ENCODE measurements at regions not wholly inside any gene's neighbourhood (a gene's known extent, or its start where the extent isn't known, plus 50 kb on each side); places are given as distances from the start of the nearest gene placed in this dataset.

- TF ChIP-seq CTCF (IDR thresholded peaks at IDR 0.05; ENCODE audit: control insufficient read depth, insufficient read depth, low read depth, low read length, missing control alignments): no peak
- DNase-seq (ENCODE audit: low read depth): peak; percentile 20
- no peak overlapping the region for H3K4me3 ChIP-seq (ENCODE audit: control insufficient read depth, low read depth, low read length)
Observed at GRCh38 chr5:110321117-110321516, 405.4 kb downstream of the TMEM232 start.

GRCh38 chr5:110323357-110323756, 403.1 kb downstream of the TMEM232 start:
- H3K4me3 ChIP-seq (ENCODE audit: control insufficient read depth, low read depth, low read length): no peak overlapping the region
- no peak for DNase-seq (ENCODE audit: low read depth)
- TF ChIP-seq CTCF (IDR thresholded peaks at IDR 0.05; ENCODE audit: control insufficient read depth, insufficient read depth, low read depth, low read length, missing control alignments): no peak

GRCh38 chr5:110323832-110324231, 402.6 kb downstream of the TMEM232 start:
- H3K4me3 ChIP-seq (ENCODE audit: control insufficient read depth, low read depth, low read length): no peak overlapping the region
- no peak for DNase-seq (ENCODE audit: low read depth)
- TF ChIP-seq CTCF (IDR thresholded peaks at IDR 0.05; ENCODE audit: control insufficient read depth, insufficient read depth, low read depth, low read length, missing control alignments): no peak

GRCh38 chr5:110324876-110325275, 401.6 kb downstream of the TMEM232 start:
- no peak for TF ChIP-seq CTCF (IDR thresholded peaks at IDR 0.05; ENCODE audit: control insufficient read depth, insufficient read depth, low read depth, low read length, missing control alignments)
- no peak for DNase-seq (ENCODE audit: low read depth)
- H3K4me3 ChIP-seq (ENCODE audit: control insufficient read depth, low read depth, low read length): no peak overlapping the region

GRCh38 chr5:110329955-110330525, 396.4 kb downstream of the TMEM232 start:
- no peak overlapping the region for H3K4me3 ChIP-seq (ENCODE audit: control insufficient read depth, low read depth, low read length)
- TF ChIP-seq CTCF (IDR thresholded peaks at IDR 0.05; ENCODE audit: control insufficient read depth, insufficient read depth, low read depth, low read length, missing control alignments): no peak
- no peak for DNase-seq (ENCODE audit: low read depth)

GRCh38 chr5:110333384-110333783, 393.1 kb downstream of the TMEM232 start:
- H3K4me3 ChIP-seq (ENCODE audit: control insufficient read depth, low read depth, low read length): no peak overlapping the region
- no peak for DNase-seq (ENCODE audit: low read depth)
- TF ChIP-seq CTCF (IDR thresholded peaks at IDR 0.05; ENCODE audit: control insufficient read depth, insufficient read depth, low read depth, low read length, missing control alignments): no peak
